Panc1 (cell line): ENCODE measurements at regions not wholly inside any gene's neighbourhood (a gene's known extent, or its start where the extent isn't known, plus 50 kb on each side); places are given as distances from the start of the nearest gene placed in this dataset.

ENCODE experiments used
- ATAC-seq: fragments of 200-7000 bp; cut with Tn5 transposase; 2 replicates; pipeline ENCODE4 v1.9.1; 2020; ENCODE audit warnings: mild to moderate bottlenecking, moderate library complexity
- BruUV-seq: library from RNA; stranded (reverse); fragments of 400-500 nt; replicated peaks from 2 replicates; lab custom pipeline; 2021; lab: Mats Ljungman, UMichigan
- CTCF ChIA-PET: fragments of 300-600 bp; sonication (Branson Sonifier 250); formaldehyde crosslinking; loops from one replicate; lab custom pipeline; 2022; ENCODE audit warnings: antibody characterized with exemption; lab: Charles Lee
- POLR2A ChIA-PET: fragments of 300-600 bp; sonication (Branson Sonifier 250); formaldehyde crosslinking; loops from one replicate; lab custom pipeline; 2022; ENCODE audit warnings: antibody characterized with exemption; lab: Charles Lee
- DNase-seq: peaks from one replicate; pipeline ENCODE4 v3.0.0-alpha.2; 2010; ENCODE audit warnings: low read depth, low spot score
- H3K27ac ChIP-seq: 2 replicates; pipeline ENCODE4 v1.5.1; 2011; ENCODE audit warnings: mild to moderate bottlenecking, low read length, inconsistent platforms
- H3K27me3 ChIP-seq: fragments of 200-500 bp; sonication (Bioruptor generic); 2 replicates; pipeline ENCODE4 v1.6.0; 2014; ENCODE audit warnings: low read length, inconsistent platforms; ENCODE audit not compliant: control insufficient read depth, insufficient read depth
- H3K36me3 ChIP-seq: fragments of 200-500 bp; sonication (Bioruptor generic); 2 replicates; pipeline ENCODE4 v1.5.1; 2014; ENCODE audit warnings: inconsistent platforms, mild to moderate bottlenecking, low read length, moderate library complexity; ENCODE audit not compliant: control insufficient read depth, insufficient read depth
- H3K4me1 ChIP-seq: 2 replicates; pipeline ENCODE4 v1.5.1; 2011; ENCODE audit warnings: inconsistent platforms, mild to moderate bottlenecking, low read length, moderate library complexity; ENCODE audit not compliant: control insufficient read depth, insufficient read depth
- H3K4me3 ChIP-seq, 2 experiments: 2 replicates each; pipeline ENCODE4 v1.5.1; 2011 to 2012; ENCODE audit warnings: low read depth in 2 of 2, low read length in 2 of 2, mild to moderate bottlenecking in 2 of 2, inconsistent platforms in 1 of 2, moderate library complexity in 1 of 2
- H3K9me3 ChIP-seq: fragments of 200-500 bp; sonication (Bioruptor generic); 2 replicates; pipeline ENCODE4 v1.5.1; 2014; ENCODE audit warnings: low read depth, mild to moderate bottlenecking, inconsistent platforms, low read length, moderate library complexity; ENCODE audit not compliant: control insufficient read depth, insufficient read depth
- CTCF ChIP-seq: fragments of 450-650 bp; IDR thresholded peaks from 2 replicates; pipeline ENCODE4 v1.5.1; 2017; ENCODE audit warnings: mild to moderate bottlenecking
- POLR2AphosphoS5 ChIP-seq: IDR thresholded peaks from 2 replicates; pipeline ENCODE4 v1.6.1; 2012; ENCODE audit warnings: mild to moderate bottlenecking, low read depth, low read length, moderate library complexity
- REST ChIP-seq, 2 experiments: IDR thresholded peaks; 2 replicates each; pipeline ENCODE4 v1.6.1; 2011 to 2012; ENCODE audit warnings: low read depth in 2 of 2, control low read depth in 1 of 2, low read length in 1 of 2, mild to moderate bottlenecking in 1 of 2, moderate library complexity in 1 of 2; ENCODE audit not compliant: insufficient read depth in 1 of 2
- SIN3A ChIP-seq: IDR thresholded peaks from 2 replicates; pipeline ENCODE4 v1.6.1; 2012; ENCODE audit warnings: low read depth, mild to moderate bottlenecking, low read length, moderate library complexity, borderline replicate concordance; ENCODE audit not compliant: insufficient read depth
- TCF7L2 ChIP-seq: IDR thresholded peaks from 2 replicates; pipeline ENCODE4 v1.6.1; 2011; ENCODE audit warnings: mild to moderate bottlenecking, low read depth, low read length, inconsistent platforms
- in situ Hi-C: cut with HindIII; loops from 2 replicates; pipeline ENCODE4 v1.10.0; 2016; ENCODE audit warnings: low sequenced_read_pairs, low pct_unique_long_range_greater_than_20kb
- intact Hi-C: fragments of 100-400 bp; cut with micrococcal nuclease; formaldehyde crosslinking; loops from one replicate; pipeline ENCODE4 v1.10.0; 2022; ENCODE audit not compliant: unreplicated experiment

- BruUV-seq: no TSS peak
- no peaks in the 10 kb centered on the region for H3K36me3 ChIP-seq
- no peaks in the 10 kb centered on the region for H3K9me3 ChIP-seq
- H3K27me3 ChIP-seq: no peaks in the 10 kb centered on the region
- TF ChIP-seq CTCF: no peak
- TF ChIP-seq TCF7L2: no peak
- no peak for TF ChIP-seq REST (IDR thresholded peaks at IDR 0.05; ENCODE audit: insufficient read depth in 1 of 2, low read depth in 2 of 2, low read length in 1 of 2)
- TF ChIP-seq POLR2AphosphoS5: no peak
- TF ChIP-seq SIN3A: no peak
- POLR2A ChIA-PET: no interaction called here
- CTCF ChIA-PET: no interaction called here
- H3K27ac ChIP-seq: no peak overlapping the region
- no peaks in the 10 kb centered on the region for H3K4me1 ChIP-seq
- no peak overlapping the region for H3K4me3 ChIP-seq
- intact Hi-C loops: no loop called here
- no peak for ATAC-seq
- DNase-seq: no peak
- in situ Hi-C loops: no loop called here
These were observed 1305.8 kb downstream of the OTOL1 start for GRCh38 chr3:162802228-162802965.

- in situ Hi-C loops: no loop called here
- no peak overlapping the region for H3K27ac ChIP-seq
- H3K9me3 ChIP-seq: no peaks in the 10 kb centered on the region
- DNase-seq (no peak), ATAC-seq (no peak)
- no peak overlapping the region for H3K4me3 ChIP-seq
- CTCF ChIA-PET: no interaction called here
- intact Hi-C loops: no loop called here
- POLR2A ChIA-PET: no interaction called here
- TF ChIP-seq REST (IDR thresholded peaks at IDR 0.05; ENCODE audit: insufficient read depth in 1 of 2, low read depth in 2 of 2, low read length in 1 of 2) (no peak), SIN3A (no peak), CTCF (no peak), TCF7L2 (no peak), POLR2AphosphoS5 (no peak)
- BruUV-seq: no TSS peak
- H3K27me3 ChIP-seq: no peaks in the 10 kb centered on the region
- H3K4me1 ChIP-seq: no peaks in the 10 kb centered on the region
- no peaks in the 10 kb centered on the region for H3K36me3 ChIP-seq
These were observed 1314.2 kb downstream of the OTOL1 start for GRCh38 chr3:162810776-162811175.
